Fibroblast of skin of back (primary cell): ENCODE measurements at regions not wholly inside any gene's neighbourhood (a gene's known extent, or its start where the extent isn't known, plus 50 kb on each side); places are given as distances from the start of the nearest gene placed in this dataset.

Source experiments
- DNase-seq: peaks from one replicate; pipeline ENCODE4 v3.0.0-alpha.2; 2013

DNA sequence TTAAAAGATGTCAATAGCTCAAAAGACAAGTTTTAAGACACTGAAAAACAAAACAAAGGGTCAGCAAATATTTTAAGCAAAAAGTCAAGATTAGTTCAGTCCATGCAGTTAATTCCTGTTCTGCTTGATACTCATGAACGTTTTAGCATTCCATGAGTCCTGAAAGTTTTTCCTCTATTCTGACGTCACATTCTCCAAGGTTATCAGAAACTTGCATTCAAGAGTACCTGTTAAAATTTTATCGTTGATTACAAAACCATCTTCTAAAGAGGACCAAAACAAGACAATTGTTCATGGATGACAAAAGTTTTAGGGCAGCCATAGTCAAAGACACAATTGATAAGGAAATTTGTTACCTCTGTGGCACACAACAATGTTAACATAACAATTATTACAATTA is 52.5 kb upstream of the VOPP1 start:
- no peak for DNase-seq

GRCh38 chr7:55623617-55624016 is 51.3 kb upstream of the VOPP1 start:
- no peak for DNase-seq

- DNase-seq = no peak
Observed at GRCh38 chr7:55622241-55622640, 49.9 kb upstream of the VOPP1 start.
